ENCODE measurements at regions not wholly inside any gene's neighbourhood (a gene's known extent, or its start where the extent isn't known, plus 50 kb on each side); places are given as distances from the start of the nearest gene placed in this dataset.

DNA sequence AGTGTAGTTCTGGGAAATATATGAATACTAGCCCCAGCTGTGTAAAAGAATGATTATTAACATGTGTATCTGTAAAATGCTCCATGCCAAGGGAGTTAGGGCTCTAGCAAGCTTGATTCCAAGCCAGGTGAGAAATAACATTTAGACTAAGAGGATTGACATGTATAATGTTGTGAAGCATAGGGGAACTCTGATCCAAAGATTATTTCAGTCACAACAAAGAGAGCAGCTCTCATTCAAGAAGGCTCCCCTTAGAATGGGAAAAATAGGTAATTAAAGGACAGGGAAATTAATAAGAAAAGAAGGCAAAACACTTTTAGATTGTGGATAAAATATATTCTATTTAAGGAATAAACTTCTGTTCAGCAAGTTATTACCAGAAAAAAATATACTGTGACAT, 347.3 kb upstream of the CDH7 start:
- H3K4me1 Mint-ChIP-seq: no peaks in the 10 kb centered on the region
- H3K9me3 Mint-ChIP-seq: peaks cover 4% of the 10 kb centered on the region
- no peaks in the 10 kb centered on the region for H3K36me3 Mint-ChIP-seq
- H3K4me3 Mint-ChIP-seq: no peak overlapping the region
- no peak overlapping the region for H3K27ac Mint-ChIP-seq
- H3K27me3 Mint-ChIP-seq: no peaks in the 10 kb centered on the region
- no peak for DNase-seq

GRCh38 chr18:65399091-65399490, 351.7 kb upstream of the CDH7 start:
- no peak overlapping the region for H3K27ac Mint-ChIP-seq
- H3K9me3 Mint-ChIP-seq: peaks cover 4% of the 10 kb centered on the region
- no peaks in the 10 kb centered on the region for H3K4me1 Mint-ChIP-seq
- no peak overlapping the region for H3K4me3 Mint-ChIP-seq
- no peaks in the 10 kb centered on the region for H3K27me3 Mint-ChIP-seq
- no peak for DNase-seq
- H3K36me3 Mint-ChIP-seq: no peaks in the 10 kb centered on the region

- H3K27me3 Mint-ChIP-seq: no peaks in the 10 kb centered on the region
- H3K9me3 Mint-ChIP-seq: peaks cover 4% of the 10 kb centered on the region
- DNase-seq: no peak
- H3K36me3 Mint-ChIP-seq: no peaks in the 10 kb centered on the region
- H3K4me3 Mint-ChIP-seq: no peak overlapping the region
- no peaks in the 10 kb centered on the region for H3K4me1 Mint-ChIP-seq
- H3K27ac Mint-ChIP-seq: no peak overlapping the region
Observed at GRCh38 chr18:65398347-65399075, 352.3 kb upstream of the CDH7 start.

DNA sequence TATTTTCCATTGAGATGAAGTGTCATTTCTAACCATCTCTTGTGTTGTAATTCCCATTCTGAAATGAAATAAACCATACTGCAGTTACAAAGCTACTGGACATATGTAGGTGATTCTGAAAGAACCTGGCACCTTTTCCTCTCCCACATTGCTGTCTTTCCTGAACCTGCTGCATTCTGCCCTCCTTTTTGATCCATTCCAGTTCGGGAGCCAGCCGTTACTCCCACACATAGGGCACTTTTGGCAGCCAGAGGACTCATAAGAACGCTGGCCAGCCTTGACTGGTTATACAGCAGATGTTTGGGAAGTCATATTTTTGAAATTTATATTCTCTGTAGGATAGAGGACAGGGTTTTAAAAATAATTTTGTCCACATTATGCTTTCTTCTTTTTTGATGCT, 369.8 kb upstream of the CDH7 start:
- no peak overlapping the region for H3K4me3 Mint-ChIP-seq
- H3K27me3 Mint-ChIP-seq: no peaks in the 10 kb centered on the region
- no peaks in the 10 kb centered on the region for H3K36me3 Mint-ChIP-seq
- no peak for DNase-seq
- no peaks in the 10 kb centered on the region for H3K4me1 Mint-ChIP-seq
- peaks cover 6% of the 10 kb centered on the region for H3K9me3 Mint-ChIP-seq
- H3K27ac Mint-ChIP-seq: no peak overlapping the region

DNA sequence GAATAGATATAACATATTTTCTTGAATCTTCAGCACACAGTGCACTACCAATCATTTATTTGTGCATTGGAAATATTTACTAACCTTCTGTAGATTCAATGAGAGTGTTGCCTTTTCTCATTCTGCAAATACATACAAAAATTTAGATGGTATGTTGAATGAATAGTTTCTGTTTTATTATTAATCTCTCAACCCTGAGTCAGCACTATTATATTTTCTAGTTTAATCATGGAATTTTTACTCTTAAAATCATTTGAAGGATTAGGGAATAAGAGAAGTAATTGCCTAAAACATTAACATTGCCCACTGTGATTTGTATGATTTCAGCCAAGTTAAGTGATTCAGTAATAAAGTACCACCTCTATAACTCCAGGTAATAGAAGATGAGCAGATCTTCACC, 370.2 kb upstream of the CDH7 start:
- Mint-ChIP-seq H3K4me3 (no peak overlapping the region), H3K27ac (no peak overlapping the region), H3K9me3 (peaks cover 6% of the 10 kb centered on the region), H3K27me3 (no peaks in the 10 kb centered on the region), H3K4me1 (no peaks in the 10 kb centered on the region), H3K36me3 (no peaks in the 10 kb centered on the region)
- no peak for DNase-seq

- H3K9me3 Mint-ChIP-seq: no peaks in the 10 kb centered on the region
Observed at GRCh38 chr18:65372904-65373303, 377.9 kb upstream of the CDH7 start.

GRCh38 chr18:65365245-65365980, 385.4 kb upstream of the CDH7 start:
- H3K27ac Mint-ChIP-seq: no peak overlapping the region
- no peak for DNase-seq
- no peaks in the 10 kb centered on the region for H3K36me3 Mint-ChIP-seq
- no peaks in the 10 kb centered on the region for H3K4me1 Mint-ChIP-seq
- no peaks in the 10 kb centered on the region for H3K9me3 Mint-ChIP-seq
- H3K4me3 Mint-ChIP-seq: no peak overlapping the region
- H3K27me3 Mint-ChIP-seq: no peaks in the 10 kb centered on the region

More at GRCh38 chr18:65372904-65373303, 377.9 kb upstream of the CDH7 start:
- no peaks in the 10 kb centered on the region for H3K27me3 Mint-ChIP-seq
- no peak overlapping the region for H3K4me3 Mint-ChIP-seq
- no peaks in the 10 kb centered on the region for H3K4me1 Mint-ChIP-seq
- no peaks in the 10 kb centered on the region for H3K36me3 Mint-ChIP-seq
- no peak for DNase-seq
- no peak overlapping the region for H3K27ac Mint-ChIP-seq

DNA sequence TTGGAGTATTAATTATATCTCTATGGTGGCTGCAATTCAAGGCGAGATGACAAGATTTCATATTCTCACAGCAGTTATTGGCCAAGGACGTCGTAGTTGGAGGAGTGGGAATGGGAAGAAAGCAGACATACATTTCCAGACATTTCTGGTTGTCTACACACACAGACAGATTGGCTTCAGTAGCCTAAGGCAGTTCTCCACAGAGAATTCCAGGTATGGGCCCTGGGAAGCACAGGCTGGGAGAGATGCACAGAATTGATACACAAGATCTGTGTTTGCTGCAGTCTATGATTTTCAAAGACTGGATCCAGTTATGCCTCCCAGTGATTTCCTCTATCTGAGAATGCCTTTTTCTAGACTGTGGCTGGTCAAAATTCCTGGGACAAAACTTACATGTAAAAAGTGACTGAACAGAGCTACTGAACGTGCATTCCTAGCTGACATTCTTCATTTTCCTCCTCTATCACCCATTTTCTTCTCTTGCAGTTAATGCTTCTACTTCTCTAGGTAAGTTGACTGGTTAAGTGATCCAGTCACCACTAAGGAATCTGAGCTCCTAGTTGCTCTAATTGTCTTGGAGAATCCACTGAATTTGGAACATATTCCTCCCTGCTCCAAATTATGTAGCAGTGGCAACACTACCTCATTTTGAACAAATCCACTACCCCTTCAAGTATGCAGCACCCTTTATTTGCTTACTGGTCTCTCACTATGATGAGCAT, 386.7 kb upstream of the CDH7 start:
- H3K4me1 Mint-ChIP-seq: no peaks in the 10 kb centered on the region
- no peak overlapping the region for H3K4me3 Mint-ChIP-seq
- H3K9me3 Mint-ChIP-seq: no peaks in the 10 kb centered on the region
- no peaks in the 10 kb centered on the region for H3K27me3 Mint-ChIP-seq
- no peak overlapping the region for H3K27ac Mint-ChIP-seq
- DNase-seq: no peak
- no peaks in the 10 kb centered on the region for H3K36me3 Mint-ChIP-seq

DNA sequence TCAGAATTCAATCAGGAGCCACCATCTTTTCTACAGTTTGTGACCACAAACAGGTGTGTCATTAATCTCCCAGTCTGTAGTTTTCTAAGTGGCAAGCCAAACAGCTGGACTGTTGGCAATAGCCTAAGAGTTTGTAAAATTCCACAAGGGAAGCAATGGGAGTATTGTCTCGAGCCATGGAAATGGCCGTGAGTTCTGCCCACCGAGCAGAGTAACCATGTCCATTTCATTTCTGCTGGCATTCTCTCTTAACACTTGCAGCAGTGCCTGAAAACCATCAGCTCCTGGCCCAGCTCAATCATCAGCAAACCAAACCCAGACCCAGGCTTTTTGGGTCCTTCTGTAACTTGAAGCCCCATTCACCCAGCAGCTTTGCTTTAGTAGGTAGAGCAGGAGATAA, 387.8 kb upstream of the CDH7 start:
- no peak overlapping the region for H3K27ac Mint-ChIP-seq
- no peak for DNase-seq
- peaks cover 3% of the 10 kb centered on the region for H3K9me3 Mint-ChIP-seq
- no peak overlapping the region for H3K4me3 Mint-ChIP-seq
- H3K4me1 Mint-ChIP-seq: no peaks in the 10 kb centered on the region
- no peaks in the 10 kb centered on the region for H3K27me3 Mint-ChIP-seq
- no peaks in the 10 kb centered on the region for H3K36me3 Mint-ChIP-seq

GRCh38 chr18:65359479-65359878, 391.3 kb upstream of the CDH7 start:
- no peak for DNase-seq
- Mint-ChIP-seq H3K9me3 (peaks cover 5% of the 10 kb centered on the region), H3K36me3 (no peaks in the 10 kb centered on the region), H3K27me3 (no peaks in the 10 kb centered on the region), H3K27ac (no peak overlapping the region), H3K4me3 (no peak overlapping the region), H3K4me1 (no peaks in the 10 kb centered on the region)

GRCh38 chr18:65358306-65358705, 392.5 kb upstream of the CDH7 start:
- Mint-ChIP-seq H3K27me3 (no peaks in the 10 kb centered on the region), H3K4me3 (no peak overlapping the region), H3K36me3 (no peaks in the 10 kb centered on the region), H3K27ac (no peak overlapping the region), H3K4me1 (no peaks in the 10 kb centered on the region), H3K9me3 (peaks cover 5% of the 10 kb centered on the region)
- no peak for DNase-seq

DNA sequence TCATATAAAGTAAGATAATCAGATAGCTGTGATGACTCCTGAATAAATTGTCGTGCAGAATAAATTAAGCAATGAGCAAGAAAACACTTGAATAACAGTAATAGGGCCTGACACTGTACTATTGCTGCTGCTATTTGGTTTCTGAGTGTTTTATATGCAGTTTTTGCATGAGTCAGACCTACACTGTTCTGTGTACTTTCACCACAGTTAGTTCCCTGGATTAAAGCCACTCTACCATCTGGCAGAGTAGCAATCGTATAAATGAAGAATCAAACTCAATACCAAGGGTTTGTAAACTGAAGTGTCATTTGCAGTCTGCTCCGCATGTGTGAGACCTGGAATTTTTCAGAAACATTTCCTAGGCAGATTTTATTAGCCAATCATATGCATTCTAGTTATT, 398.6 kb upstream of the CDH7 start:
- no peak overlapping the region for H3K27ac Mint-ChIP-seq
- H3K4me1 Mint-ChIP-seq: no peaks in the 10 kb centered on the region
- H3K36me3 Mint-ChIP-seq: no peaks in the 10 kb centered on the region
- no peaks in the 10 kb centered on the region for H3K27me3 Mint-ChIP-seq
- no peak for DNase-seq
- H3K4me3 Mint-ChIP-seq: no peak overlapping the region
- H3K9me3 Mint-ChIP-seq: peaks cover 2% of the 10 kb centered on the region

GRCh38 chr18:65349635-65350034, 401.2 kb upstream of the CDH7 start:
- H3K27me3 Mint-ChIP-seq: no peaks in the 10 kb centered on the region
- no peaks in the 10 kb centered on the region for H3K36me3 Mint-ChIP-seq
- no peaks in the 10 kb centered on the region for H3K4me1 Mint-ChIP-seq
- no peak for DNase-seq
- H3K27ac Mint-ChIP-seq: no peak overlapping the region
- no peaks in the 10 kb centered on the region for H3K9me3 Mint-ChIP-seq
- H3K4me3 Mint-ChIP-seq: no peak overlapping the region

DNA sequence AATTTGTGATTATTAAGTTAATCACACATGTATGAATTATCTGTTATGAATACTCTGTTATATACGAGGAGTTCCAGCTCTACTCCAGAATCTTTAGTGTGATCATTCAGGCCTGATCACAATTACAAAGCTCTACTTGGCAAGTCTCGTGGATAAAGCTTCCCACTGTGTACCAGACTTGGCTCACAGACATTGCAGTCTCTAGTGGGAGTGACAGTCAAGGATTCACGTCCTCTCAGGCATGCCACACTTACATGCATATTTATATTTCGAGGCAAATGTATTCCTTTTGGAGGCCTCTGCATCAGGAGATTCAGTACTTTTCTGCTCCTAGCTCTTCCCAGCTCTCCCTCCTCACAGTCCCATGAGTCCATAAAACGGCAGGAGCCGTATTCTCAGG, 403.4 kb upstream of the CDH7 start:
- Mint-ChIP-seq H3K36me3 (no peaks in the 10 kb centered on the region), H3K27me3 (no peaks in the 10 kb centered on the region), H3K9me3 (no peaks in the 10 kb centered on the region), H3K4me3 (no peak overlapping the region), H3K4me1 (no peaks in the 10 kb centered on the region), H3K27ac (no peak overlapping the region)
- DNase-seq: no peak

DNA sequence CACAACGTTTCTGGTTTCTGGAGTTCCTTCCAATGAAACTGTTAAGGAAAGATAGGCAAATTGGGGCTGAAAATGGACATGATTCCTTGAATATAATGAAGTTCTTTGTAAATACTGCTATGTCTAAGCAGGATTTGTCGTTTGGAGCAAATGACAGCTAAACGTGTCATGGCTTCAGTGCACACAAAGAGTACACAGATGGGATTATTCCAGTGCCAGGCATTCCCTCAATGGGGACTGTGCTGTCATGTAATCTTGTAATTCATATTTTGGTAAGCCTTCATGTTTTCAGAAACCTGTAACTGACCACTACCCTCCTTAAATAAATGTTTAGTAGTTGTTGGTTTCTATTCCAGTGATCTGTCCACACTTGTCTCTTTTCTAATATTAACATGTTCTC, 404.7 kb upstream of the CDH7 start:
- H3K4me1 Mint-ChIP-seq: no peaks in the 10 kb centered on the region

More for the DNA sequence above, 404.7 kb upstream of the CDH7 start:
- no peak for DNase-seq
- Mint-ChIP-seq H3K36me3 (no peaks in the 10 kb centered on the region), H3K4me3 (no peak overlapping the region), H3K27me3 (no peaks in the 10 kb centered on the region), H3K27ac (no peak overlapping the region), H3K9me3 (peaks cover 2% of the 10 kb centered on the region)
